Activated naive CD8-positive, alpha-beta T cell treated with anti-CD3 and anti-CD28 coated beads, Interleukin-2, amount 50 U/mL, for 24 hours (primary cell): ENCODE measurements at regions not wholly inside any gene's neighbourhood (a gene's known extent, or its start where the extent isn't known, plus 50 kb on each side); places are given as distances from the start of the nearest gene placed in this dataset.

ENCODE experiments used
- ATAC-seq: fragments of 150-1000 bp; cut with Tn5 transposase; one replicate; pipeline ENCODE4 v1.10.0; 2021
- DNase-seq: peaks from one replicate; pipeline ENCODE4 v3.0.0; 2021
- H3K27ac Mint-ChIP-seq: one replicate; pipeline ENCODE4 v1.8.0; 2021; ENCODE audit warnings: mild to moderate bottlenecking, mixed read lengths
- H3K27me3 Mint-ChIP-seq: one replicate; pipeline ENCODE4 v1.8.0; 2021; ENCODE audit warnings: mixed read lengths
- H3K36me3 Mint-ChIP-seq: one replicate; pipeline ENCODE4 v1.8.0; 2021; ENCODE audit warnings: low read depth, mixed read lengths
- H3K4me1 Mint-ChIP-seq: one replicate; pipeline ENCODE4 v1.8.0; 2021; ENCODE audit warnings: mixed read lengths
- H3K4me3 Mint-ChIP-seq: one replicate; pipeline ENCODE4 v1.8.0; 2021; ENCODE audit warnings: mild to moderate bottlenecking, moderate library complexity, mixed read lengths
- H3K9me3 Mint-ChIP-seq: one replicate; pipeline ENCODE4 v1.8.0; 2021; ENCODE audit warnings: mixed read lengths

DNA sequence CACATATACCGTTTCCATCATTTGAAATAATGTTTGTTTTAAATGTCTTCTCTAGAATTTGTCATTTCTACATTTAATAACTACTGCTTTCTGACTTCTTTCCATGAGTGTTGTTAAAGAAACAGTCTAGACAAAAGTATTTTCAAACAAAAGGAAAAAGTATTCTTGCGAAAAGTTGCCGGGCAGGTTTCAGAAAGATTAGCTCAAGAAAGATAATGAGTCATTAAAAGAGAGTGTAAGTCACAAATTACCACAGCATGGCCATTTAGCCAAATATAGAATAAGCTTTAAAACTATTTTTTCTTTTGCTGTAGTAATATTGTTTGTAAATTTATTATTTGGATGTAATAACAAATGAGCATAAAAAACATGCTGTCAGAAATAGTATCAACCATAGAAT lies 493.0 kb downstream of the TLL1 start:
- Mint-ChIP-seq H3K4me1 (no peaks in the 10 kb centered on the region), H3K27ac (no peak overlapping the region), H3K27me3 (no peaks in the 10 kb centered on the region), H3K36me3 (no peaks in the 10 kb centered on the region), H3K4me3 (no peak overlapping the region), H3K9me3 (peaks cover 21% of the 10 kb centered on the region)
- ATAC-seq = no peak
- DNase-seq = no peak

DNA sequence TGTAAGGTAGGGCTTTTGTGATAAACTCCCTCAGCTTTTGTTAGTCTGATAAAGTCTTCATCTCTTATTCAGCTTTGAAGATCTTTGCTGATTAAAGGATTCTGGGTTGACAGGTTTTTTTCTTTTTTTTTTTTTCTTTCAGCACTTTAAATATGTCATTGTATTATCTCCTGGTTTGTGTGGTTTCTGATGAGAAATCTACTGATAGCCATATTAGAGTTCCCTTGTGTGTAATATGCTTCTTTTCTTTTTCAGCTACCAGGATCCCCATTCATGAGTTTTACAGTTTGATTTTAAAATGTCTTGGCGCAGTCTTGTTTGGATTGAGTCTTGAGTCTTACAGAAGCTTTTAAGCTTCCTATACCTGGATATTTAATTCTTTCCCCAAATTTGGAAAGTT lies 504.5 kb downstream of the TLL1 start:
- peaks cover 28% of the 10 kb centered on the region for H3K9me3 Mint-ChIP-seq
- no peak for ATAC-seq
- no peak overlapping the region for H3K4me3 Mint-ChIP-seq
- no peaks in the 10 kb centered on the region for H3K4me1 Mint-ChIP-seq
- no peaks in the 10 kb centered on the region for H3K27me3 Mint-ChIP-seq
- no peak for DNase-seq
- H3K36me3 Mint-ChIP-seq = no peaks in the 10 kb centered on the region
- H3K27ac Mint-ChIP-seq = no peak overlapping the region

DNA sequence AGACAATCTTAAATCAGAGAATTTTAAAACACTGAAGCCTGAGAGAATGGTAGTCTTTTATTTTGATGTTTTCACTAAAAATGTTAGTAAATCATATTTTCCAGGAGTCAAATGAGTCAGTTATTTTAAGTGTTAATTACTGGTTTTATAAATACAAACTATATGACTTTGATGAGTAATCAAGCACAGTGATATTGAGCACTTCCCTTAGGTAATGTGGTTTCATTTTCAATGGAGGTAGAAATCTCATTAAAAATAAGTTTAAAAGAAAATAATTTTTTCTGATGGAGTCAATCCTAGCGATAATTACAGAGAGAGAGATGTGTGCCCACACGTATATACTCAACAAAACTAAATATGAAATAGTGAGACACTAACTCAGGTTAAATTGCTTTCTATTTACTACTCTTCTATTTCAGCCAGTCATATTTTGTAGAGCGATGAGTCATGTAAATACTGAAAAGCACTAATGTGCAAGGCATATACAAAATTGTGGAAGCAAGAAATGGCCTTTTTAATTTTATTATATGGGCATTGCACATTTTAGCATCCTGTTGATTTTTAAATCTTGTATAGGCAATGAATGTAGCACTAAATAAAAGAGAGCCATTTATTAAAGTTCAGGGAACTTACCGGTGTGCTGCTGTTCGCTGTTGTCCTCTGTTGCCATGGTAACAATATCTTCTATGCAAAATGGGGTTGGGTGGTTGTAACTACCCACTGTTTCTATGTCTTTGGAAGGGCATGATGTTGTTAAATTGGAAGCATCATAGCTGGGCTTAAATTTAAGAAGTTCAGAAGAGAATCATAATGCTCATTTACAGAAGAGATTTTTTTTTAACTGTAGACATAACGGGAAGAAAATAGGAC lies 513.7 kb downstream of the TLL1 start:
- no peak for DNase-seq
- Mint-ChIP-seq H3K9me3 (peaks cover 8% of the 10 kb centered on the region), H3K4me3 (no peak overlapping the region), H3K4me1 (no peaks in the 10 kb centered on the region), H3K27me3 (no peaks in the 10 kb centered on the region), H3K27ac (no peak overlapping the region), H3K36me3 (no peaks in the 10 kb centered on the region)
- no peak for ATAC-seq

DNA sequence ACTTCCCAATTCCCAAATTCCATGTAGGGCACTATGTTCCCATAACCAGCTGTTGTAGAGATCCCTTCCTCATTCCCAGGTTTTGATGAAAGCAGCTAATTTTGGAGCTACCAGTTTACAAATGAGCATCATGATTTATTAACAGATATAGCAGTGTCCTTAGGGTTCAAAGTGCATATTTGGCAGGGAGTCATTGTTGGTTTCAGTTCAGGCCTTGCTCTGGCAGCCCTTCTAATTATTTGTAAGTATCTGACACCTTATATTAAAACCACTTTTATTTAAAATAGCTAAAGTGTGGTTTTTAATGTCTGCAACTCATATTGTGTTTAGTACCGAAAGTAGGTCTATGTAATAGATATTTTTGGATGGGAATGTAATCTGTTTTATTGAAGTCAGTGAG lies 518.5 kb downstream of the TLL1 start:
- no peaks in the 10 kb centered on the region for H3K36me3 Mint-ChIP-seq
- H3K27ac Mint-ChIP-seq = no peak overlapping the region
- no peaks in the 10 kb centered on the region for H3K27me3 Mint-ChIP-seq
- no peaks in the 10 kb centered on the region for H3K4me1 Mint-ChIP-seq
- peaks cover 3% of the 10 kb centered on the region for H3K9me3 Mint-ChIP-seq
- DNase-seq (no peak), ATAC-seq (no peak)
- H3K4me3 Mint-ChIP-seq = no peak overlapping the region

DNA sequence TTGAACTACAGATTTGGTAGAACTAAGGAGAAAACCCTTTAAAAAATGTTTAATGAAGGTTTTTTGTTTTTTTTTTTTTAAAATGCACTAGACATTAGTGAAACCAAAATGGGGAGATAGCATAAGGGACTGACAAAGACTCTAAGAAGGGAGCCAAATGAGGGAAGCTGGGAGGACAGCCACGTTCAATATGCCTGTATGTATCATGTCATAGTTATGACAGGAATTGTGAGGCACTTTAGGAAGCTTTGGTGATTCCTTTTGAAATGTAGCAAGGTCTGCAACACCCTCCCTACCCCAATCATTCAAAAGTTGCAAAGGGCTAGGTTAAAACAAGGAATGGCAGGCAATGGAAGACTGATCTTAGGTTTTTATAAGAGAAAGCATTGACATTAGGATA lies 526.0 kb downstream of the TLL1 start:
- Mint-ChIP-seq H3K9me3 (no peaks in the 10 kb centered on the region), H3K4me3 (no peak overlapping the region), H3K36me3 (no peaks in the 10 kb centered on the region), H3K27me3 (no peaks in the 10 kb centered on the region), H3K4me1 (no peaks in the 10 kb centered on the region), H3K27ac (no peak overlapping the region)
- no peak for DNase-seq
- no peak for ATAC-seq

DNA sequence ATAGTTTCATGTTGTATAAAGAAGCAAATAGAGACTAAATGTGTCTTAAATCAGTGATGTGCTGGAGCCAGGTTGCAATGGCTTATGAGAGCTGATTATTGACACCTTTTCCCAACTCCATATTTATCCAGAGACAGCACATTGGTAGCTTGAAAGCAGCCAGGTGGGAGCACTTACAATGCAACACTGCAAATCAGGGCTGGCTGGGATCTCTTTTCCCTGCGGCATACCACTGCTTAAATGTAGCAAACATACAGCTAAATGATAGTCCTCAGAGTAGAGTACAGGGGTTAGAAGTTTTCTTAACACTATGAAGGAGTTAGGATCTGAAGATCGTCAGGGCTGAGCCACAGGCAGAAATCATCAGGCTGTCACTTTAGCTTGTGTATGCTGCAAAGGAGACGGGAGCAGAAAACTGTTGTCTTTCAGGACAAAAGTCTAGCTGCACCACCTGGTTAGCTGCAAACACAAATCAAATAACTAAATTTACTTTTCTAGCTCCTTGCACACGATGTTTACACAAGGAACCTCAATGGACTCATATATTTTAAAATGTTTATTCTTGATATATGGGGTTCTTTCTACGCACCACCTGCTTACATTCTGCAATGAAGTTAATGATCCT lies 527.3 kb downstream of the TLL1 start:
- H3K27ac Mint-ChIP-seq = no peak overlapping the region
- no peak overlapping the region for H3K4me3 Mint-ChIP-seq
- H3K9me3 Mint-ChIP-seq = no peaks in the 10 kb centered on the region
- DNase-seq (no peak), ATAC-seq (no peak)
- H3K27me3 Mint-ChIP-seq = no peaks in the 10 kb centered on the region
- no peaks in the 10 kb centered on the region for H3K36me3 Mint-ChIP-seq
- no peaks in the 10 kb centered on the region for H3K4me1 Mint-ChIP-seq

DNA sequence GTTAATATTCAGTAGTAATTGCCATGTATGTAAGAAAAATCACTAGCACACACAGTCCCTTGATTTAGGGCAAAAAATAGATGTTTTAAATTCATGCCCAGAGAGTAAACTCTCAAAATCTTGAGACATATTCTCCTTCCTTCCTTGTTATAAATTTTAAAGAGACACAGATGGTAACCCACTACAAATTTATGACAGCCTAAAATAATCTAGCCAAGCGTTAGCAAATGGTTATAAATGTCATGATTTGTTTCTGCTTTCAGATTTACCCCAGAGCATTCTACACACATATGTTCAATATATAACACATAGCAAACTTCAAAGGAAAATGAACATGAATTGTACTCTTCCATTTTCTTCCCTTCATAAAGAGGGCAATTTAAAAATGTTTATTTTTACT lies 540.3 kb downstream of the TLL1 start:
- DNase-seq (no peak), ATAC-seq (no peak)
- Mint-ChIP-seq H3K27ac (no peak overlapping the region), H3K36me3 (no peaks in the 10 kb centered on the region), H3K4me3 (no peak overlapping the region), H3K4me1 (no peaks in the 10 kb centered on the region), H3K9me3 (peaks cover 21% of the 10 kb centered on the region), H3K27me3 (no peaks in the 10 kb centered on the region)

DNA sequence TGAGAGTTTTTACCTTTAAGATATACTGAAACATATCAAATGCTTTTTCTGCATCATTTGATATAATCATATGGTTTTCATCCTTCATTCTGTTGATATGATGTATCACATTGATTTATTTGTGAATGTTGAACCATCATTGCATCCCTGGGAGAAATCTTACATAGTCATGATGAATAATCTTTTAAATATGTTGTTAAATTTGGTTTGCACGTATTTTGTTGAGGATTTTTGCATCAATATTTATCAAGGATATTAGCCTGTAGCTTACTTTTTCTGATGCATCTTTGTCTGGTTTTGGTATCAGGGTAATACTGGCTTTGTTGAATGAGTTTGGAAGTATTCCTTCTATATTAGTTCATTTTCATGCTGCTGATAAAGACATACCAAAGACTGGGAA lies 541.4 kb downstream of the TLL1 start:
- Mint-ChIP-seq H3K9me3 (peaks cover 21% of the 10 kb centered on the region), H3K27ac (no peak overlapping the region), H3K4me3 (no peak overlapping the region), H3K27me3 (no peaks in the 10 kb centered on the region), H3K4me1 (no peaks in the 10 kb centered on the region), H3K36me3 (no peaks in the 10 kb centered on the region)
- DNase-seq (no peak), ATAC-seq (no peak)

DNA sequence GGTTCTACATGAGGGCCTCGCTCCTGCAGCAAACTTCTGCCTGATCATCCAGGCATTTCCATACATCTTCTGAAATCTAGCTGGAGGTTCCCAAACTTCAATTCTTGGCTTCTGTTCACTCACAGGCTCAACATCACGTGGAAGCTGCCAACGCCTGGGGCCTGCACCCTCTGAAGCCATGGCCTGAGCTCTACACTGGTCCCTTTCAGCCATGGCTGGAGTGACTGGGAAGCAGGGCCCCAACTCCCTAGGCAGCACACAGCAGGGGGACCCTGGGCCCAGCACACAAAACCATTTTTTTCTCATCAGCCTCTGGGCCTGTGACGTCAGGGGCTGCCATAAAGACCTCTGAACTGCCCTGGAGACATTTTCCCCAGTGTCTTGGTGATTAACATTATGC lies 542.7 kb downstream of the TLL1 start:
- no peaks in the 10 kb centered on the region for H3K27me3 Mint-ChIP-seq
- peaks cover 21% of the 10 kb centered on the region for H3K9me3 Mint-ChIP-seq
- no peak overlapping the region for H3K4me3 Mint-ChIP-seq
- H3K4me1 Mint-ChIP-seq = no peaks in the 10 kb centered on the region
- no peak for DNase-seq
- no peaks in the 10 kb centered on the region for H3K36me3 Mint-ChIP-seq
- no peak overlapping the region for H3K27ac Mint-ChIP-seq
- ATAC-seq = no peak

DNA sequence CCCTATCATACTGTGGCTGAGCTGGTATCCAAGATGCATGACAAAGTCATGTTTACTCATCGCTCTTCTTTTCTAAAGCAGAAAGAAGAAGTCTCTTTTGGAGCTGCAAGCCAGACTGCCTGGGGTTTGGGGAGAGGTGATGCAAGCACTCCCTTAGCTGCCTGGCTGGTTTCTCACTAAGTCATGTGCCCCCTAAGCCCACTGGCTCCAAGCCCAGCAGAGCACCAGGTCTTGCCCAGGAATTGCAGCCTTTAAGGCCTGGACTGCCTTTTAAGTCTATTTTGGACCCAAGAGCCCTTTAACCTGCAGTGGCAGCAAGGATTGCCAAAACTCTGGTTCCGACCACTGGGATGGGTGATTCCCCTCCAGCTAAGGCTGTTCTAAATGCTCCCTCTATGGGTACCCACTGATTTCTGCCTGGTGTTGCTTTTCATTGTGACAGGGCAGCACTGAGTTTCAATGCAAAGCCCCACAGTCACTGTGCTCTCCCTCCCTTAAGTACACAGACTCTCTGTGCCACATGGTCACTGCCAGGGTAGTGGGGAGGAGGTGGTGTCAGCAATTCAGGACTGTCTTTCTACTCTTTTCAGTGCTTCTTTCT lies 548.6 kb downstream of the TLL1 start:
- Mint-ChIP-seq H3K4me3 (no peak overlapping the region), H3K36me3 (no peaks in the 10 kb centered on the region), H3K27me3 (no peaks in the 10 kb centered on the region), H3K27ac (no peak overlapping the region), H3K9me3 (peaks cover 8% of the 10 kb centered on the region), H3K4me1 (no peaks in the 10 kb centered on the region)
- no peak for DNase-seq
- no peak for ATAC-seq

DNA sequence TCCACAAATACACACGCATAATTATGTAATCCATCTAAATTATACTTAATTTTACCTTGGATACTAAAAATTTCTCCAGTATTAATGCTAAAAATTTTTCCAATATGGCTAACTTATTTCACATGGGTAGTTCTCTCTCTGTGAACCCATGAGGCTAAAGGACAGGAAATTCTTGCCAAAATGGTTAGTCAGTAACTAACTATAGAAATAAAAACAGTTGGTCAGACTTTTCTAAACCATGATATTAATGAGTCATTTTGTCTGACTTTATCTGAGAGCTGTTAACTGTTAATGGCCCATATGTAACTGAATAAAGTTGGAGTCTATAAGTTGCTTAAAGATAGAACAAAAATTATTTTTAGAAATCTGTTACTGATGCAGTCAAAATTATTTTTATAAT lies 549.4 kb downstream of the TLL1 start:
- Mint-ChIP-seq H3K4me3 (no peak overlapping the region), H3K36me3 (no peaks in the 10 kb centered on the region), H3K9me3 (peaks cover 8% of the 10 kb centered on the region), H3K4me1 (no peaks in the 10 kb centered on the region), H3K27ac (no peak overlapping the region), H3K27me3 (no peaks in the 10 kb centered on the region)
- DNase-seq (no peak), ATAC-seq (no peak)

DNA sequence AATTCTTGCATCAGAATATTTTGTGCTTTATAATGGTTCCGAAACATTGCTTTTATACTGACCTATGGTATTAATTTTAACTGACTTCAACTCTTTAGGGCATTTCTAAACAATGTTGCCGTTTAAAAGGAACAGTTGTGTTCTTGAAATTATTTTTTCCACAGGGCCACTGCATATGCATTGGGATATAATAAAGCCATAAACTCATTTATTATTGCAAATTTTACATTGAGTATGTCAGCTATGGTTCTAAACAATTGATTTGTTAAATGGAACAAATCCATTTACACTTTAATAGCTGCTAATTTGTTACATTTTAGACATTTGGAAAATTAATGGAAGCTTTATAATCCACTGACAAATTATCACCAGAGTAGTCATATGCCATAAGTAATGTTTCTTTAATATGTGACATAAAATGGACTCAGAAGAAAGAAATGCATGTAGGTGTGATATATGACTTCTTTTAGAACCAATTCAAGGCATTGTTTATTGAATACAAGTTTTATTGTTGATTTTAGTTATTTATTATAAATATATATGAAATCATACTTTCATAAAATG lies 553.3 kb downstream of the TLL1 start:
- H3K4me3 Mint-ChIP-seq = no peak overlapping the region
- no peak overlapping the region for H3K27ac Mint-ChIP-seq
- no peak for DNase-seq
- no peaks in the 10 kb centered on the region for H3K4me1 Mint-ChIP-seq
- ATAC-seq = no peak
- H3K36me3 Mint-ChIP-seq = no peaks in the 10 kb centered on the region
- H3K9me3 Mint-ChIP-seq = no peaks in the 10 kb centered on the region
- H3K27me3 Mint-ChIP-seq = no peaks in the 10 kb centered on the region

DNA sequence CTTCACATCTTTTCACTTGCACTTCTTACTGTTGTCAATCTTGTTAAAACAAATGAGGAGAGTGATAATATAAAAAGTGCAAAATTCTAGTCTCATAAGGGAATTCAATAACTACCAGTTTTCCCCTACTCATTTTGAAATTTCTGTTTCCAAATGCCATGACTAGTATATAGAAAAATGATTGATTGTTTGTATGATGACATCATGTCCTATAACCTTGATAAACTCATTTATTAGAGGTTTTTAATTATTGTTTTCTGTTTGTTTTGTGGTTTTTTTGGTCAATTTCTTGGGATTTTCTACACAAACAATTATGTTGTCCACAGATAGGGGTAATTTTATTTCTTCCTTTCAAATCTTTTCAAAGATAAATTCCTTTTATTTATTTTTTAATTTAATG lies 559.1 kb downstream of the TLL1 start:
- Mint-ChIP-seq H3K9me3 (no peaks in the 10 kb centered on the region), H3K27ac (no peak overlapping the region), H3K36me3 (no peaks in the 10 kb centered on the region), H3K4me1 (no peaks in the 10 kb centered on the region), H3K27me3 (no peaks in the 10 kb centered on the region), H3K4me3 (no peak overlapping the region)
- ATAC-seq (no peak), DNase-seq (no peak)

DNA sequence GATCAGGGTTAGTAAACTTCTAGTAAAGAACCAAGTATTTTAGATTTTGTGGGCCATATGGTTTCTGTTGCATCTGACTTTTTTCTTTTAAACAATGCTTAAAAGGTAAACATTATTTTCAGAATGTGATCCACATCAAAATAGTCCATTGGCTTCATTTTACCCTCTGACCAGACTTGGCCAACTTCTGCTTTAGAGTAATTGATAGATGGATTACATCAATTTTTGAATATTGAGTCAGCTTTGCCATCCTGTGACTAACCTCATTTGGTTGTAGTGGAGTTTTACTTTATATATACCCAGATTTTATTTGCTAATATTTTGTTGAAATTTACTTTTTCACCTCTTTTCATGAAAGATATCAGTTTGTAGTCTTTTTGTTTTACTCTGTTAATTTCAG lies 559.8 kb downstream of the TLL1 start:
- Mint-ChIP-seq H3K4me1 (no peaks in the 10 kb centered on the region), H3K4me3 (no peak overlapping the region), H3K9me3 (no peaks in the 10 kb centered on the region), H3K36me3 (no peaks in the 10 kb centered on the region), H3K27me3 (no peaks in the 10 kb centered on the region), H3K27ac (no peak overlapping the region)
- no peak for DNase-seq
- ATAC-seq = no peak

DNA sequence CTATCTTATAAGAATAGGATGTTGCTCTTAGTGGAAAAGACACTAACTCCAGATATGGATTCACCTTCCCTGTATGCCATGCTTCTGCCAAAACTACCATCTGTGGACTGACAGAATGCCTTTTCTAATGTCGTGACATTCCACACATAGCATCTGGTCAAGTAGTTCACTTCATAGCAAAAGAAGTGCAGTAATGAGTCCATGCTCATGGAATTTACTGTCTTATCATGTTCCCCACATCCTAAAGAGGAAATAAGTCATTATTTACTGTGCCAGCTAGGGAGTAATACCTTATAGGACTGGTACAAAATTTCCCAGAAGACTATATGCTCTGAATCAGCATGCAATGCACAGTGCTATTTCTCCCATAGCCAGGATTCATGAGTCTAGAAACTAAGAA lies 562.4 kb downstream of the TLL1 start:
- ATAC-seq (no peak), DNase-seq (no peak)
- Mint-ChIP-seq H3K36me3 (no peaks in the 10 kb centered on the region), H3K4me1 (no peaks in the 10 kb centered on the region), H3K4me3 (no peak overlapping the region), H3K27me3 (no peaks in the 10 kb centered on the region), H3K9me3 (no peaks in the 10 kb centered on the region), H3K27ac (no peak overlapping the region)
